Neural cell (in vitro differentiated cells): ENCODE measurements at regions not wholly inside any gene's neighbourhood (a gene's known extent, or its start where the extent isn't known, plus 50 kb on each side); places are given as distances from the start of the nearest gene placed in this dataset.
"Not testable (repeated sequence)": the region's sequence is repeated elsewhere in the genome, so short reads cannot be mapped to it uniquely, and the experiment has no call there.

ENCODE experiments used
- H2AFZ ChIP-seq: fragments of 200-600, 300-800 bp; sonication (generic), shearing (Covaris generic); 2 replicates; pipeline ENCODE4 v1.6.0; 2014; ENCODE audit warnings: low read depth, mild to moderate bottlenecking, antibody characterized with exemption, low read length, moderate library complexity
- H3F3A ChIP-seq: fragments of 200-600 bp; shearing (Covaris generic); 2 replicates; pipeline ENCODE4 v1.6.1; 2016; ENCODE audit warnings: mild to moderate bottlenecking, moderate library complexity, mixed read lengths, antibody characterized with exemption, low read length; ENCODE audit not compliant: insufficient read depth, poor library complexity, severe bottlenecking
- H3K27ac ChIP-seq: fragments of 200-600, 300-800 bp; sonication (generic), shearing (Covaris generic); 2 replicates; pipeline ENCODE4 v1.5.1; 2014; ENCODE audit warnings: mild to moderate bottlenecking, low read length, moderate library complexity
- H3K27me3 ChIP-seq: fragments of 300-800, 200-600 bp; sonication (generic), shearing (Covaris generic); 2 replicates; pipeline ENCODE4 v1.6.0; 2014; ENCODE audit warnings: mild to moderate bottlenecking, low read depth, low read length, moderate library complexity; ENCODE audit not compliant: insufficient read depth
- H3K36me3 ChIP-seq: fragments of 300-800, 200-600 bp; sonication (generic), shearing (Covaris generic); 2 replicates; pipeline ENCODE4 v1.5.1; 2014; ENCODE audit warnings: mild to moderate bottlenecking, antibody characterized with exemption, low read length, moderate library complexity; ENCODE audit not compliant: insufficient read depth
- H3K4me2 ChIP-seq: fragments of 300-800, 200-600 bp; sonication (generic), shearing (Covaris generic); 2 replicates; pipeline ENCODE4 v1.6.0; 2014; ENCODE audit warnings: mild to moderate bottlenecking, low read length
- H3K4me3 ChIP-seq: fragments of 300-800, 200-600 bp; sonication (generic), shearing (Covaris generic); 2 replicates; pipeline ENCODE4 v1.5.1; 2014; ENCODE audit warnings: mild to moderate bottlenecking, low read length, moderate library complexity
- H3K79me2 ChIP-seq: fragments of 200-600 bp; shearing (Covaris generic); replicated peaks from 2 replicates; pipeline ENCODE4 v1.6.0; 2014; ENCODE audit warnings: mild to moderate bottlenecking, low read length, moderate library complexity; ENCODE audit not compliant: insufficient read depth
- H3K9ac ChIP-seq: fragments of 300-800, 200-600 bp; sonication (generic), shearing (Covaris generic); 2 replicates; pipeline ENCODE4 v1.6.1; 2016; ENCODE audit warnings: mild to moderate bottlenecking, low read length, mixed read lengths
- H3K9me2 ChIP-seq: fragments of 200-600 bp; shearing (Covaris generic); 2 replicates; pipeline ENCODE4 v1.6.1; 2016; ENCODE audit warnings: mild to moderate bottlenecking, low read length, mixed read lengths; ENCODE audit not compliant: insufficient read depth
- H3K9me3 ChIP-seq: fragments of 200-600, 300-800 bp; sonication (generic), shearing (Covaris generic); 2 replicates; pipeline ENCODE4 v1.6.1; 2016; ENCODE audit warnings: mild to moderate bottlenecking, mixed run types, low read length, moderate library complexity, mixed read lengths
- H4K20me1 ChIP-seq: fragments of 200-600 bp; shearing (Covaris generic); 2 replicates; pipeline ENCODE4 v1.6.1; 2016; ENCODE audit warnings: mild to moderate bottlenecking, mixed run types; ENCODE audit not compliant: insufficient read depth
- CTCF ChIP-seq: fragments of 450-650 bp; IDR thresholded peaks from 2 replicates; pipeline ENCODE4 v1.5.1; 2014; ENCODE audit warnings: antibody characterized with exemption, mild to moderate bottlenecking, moderate library complexity; ENCODE audit not compliant: poor library complexity, severe bottlenecking
- EP300 ChIP-seq: fragments of 450-650 bp; conservative IDR thresholded peaks from 2 replicates; pipeline ENCODE4 v1.6.1; 2014; ENCODE audit warnings: antibody characterized with exemption, mild to moderate bottlenecking, moderate library complexity; ENCODE audit not compliant: poor library complexity, severe bottlenecking
- EZH2 ChIP-seq: fragments of 200-600, 300-800 bp; shearing (Covaris generic), sonication (generic); IDR thresholded peaks from 2 replicates; pipeline ENCODE4 v1.6.1; 2014; ENCODE audit warnings: antibody characterized with exemption, low read length, borderline replicate concordance, mild to moderate bottlenecking; ENCODE audit not compliant: insufficient read depth, poor library complexity, severe bottlenecking
- MXI1 ChIP-seq: fragments of 450-650 bp; conservative IDR thresholded peaks from 2 replicates; pipeline ENCODE4 v1.6.1; 2014; ENCODE audit warnings: antibody characterized with exemption, mild to moderate bottlenecking; ENCODE audit not compliant: poor library complexity, severe bottlenecking
- POLR2AphosphoS5 ChIP-seq: IDR thresholded peaks from 2 replicates; pipeline ENCODE4 v1.6.1; 2012
- RAD21 ChIP-seq: fragments of 450-650 bp; conservative IDR thresholded peaks from 2 replicates; pipeline ENCODE4 v1.6.1; 2014; ENCODE audit warnings: antibody characterized with exemption, mild to moderate bottlenecking, moderate library complexity
- REST ChIP-seq: IDR thresholded peaks from 2 replicates; pipeline ENCODE4 v1.6.1; 2012; ENCODE audit warnings: borderline replicate concordance
- SMC3 ChIP-seq: fragments of 450-650 bp; conservative IDR thresholded peaks from 2 replicates; pipeline ENCODE4 v1.6.1; 2014; ENCODE audit warnings: antibody characterized with exemption, mild to moderate bottlenecking, moderate library complexity; ENCODE audit not compliant: poor library complexity
- TAF1 ChIP-seq: IDR thresholded peaks from 2 replicates; pipeline ENCODE4 v1.6.1; 2012; ENCODE audit warnings: low read depth

- no peaks in the 10 kb centered on the region for H3K79me2 ChIP-seq
- H3K9ac ChIP-seq = no peak overlapping the region
- no peak overlapping the region for H2AFZ ChIP-seq
- H3K9me2 ChIP-seq = no peaks in the 10 kb centered on the region
- no peaks in the 10 kb centered on the region for H3F3A ChIP-seq
- no peak overlapping the region for H3K27ac ChIP-seq
- H3K9me3 ChIP-seq = no peaks in the 10 kb centered on the region
- no peaks in the 10 kb centered on the region for H3K27me3 ChIP-seq
- H3K4me2 ChIP-seq = no peak overlapping the region
- TF ChIP-seq EP300 (no peak), REST (no peak), EZH2 (no peak), POLR2AphosphoS5 (no peak), MXI1 (no peak), SMC3 (no peak), RAD21 (no peak), CTCF (no peak)
- H4K20me1 ChIP-seq = no peaks in the 10 kb centered on the region
- no peak overlapping the region for H3K4me3 ChIP-seq
- no peaks in the 10 kb centered on the region for H3K36me3 ChIP-seq
These were observed 150.5 kb upstream of the DDIT4L start for GRCh38 chr4:100340512-100341485.

- no peaks in the 10 kb centered on the region for H4K20me1 ChIP-seq
- H3K79me2 ChIP-seq = no peaks in the 10 kb centered on the region
- H2AFZ ChIP-seq = no peak overlapping the region
- TF ChIP-seq MXI1 = no peak
- no peak for TF ChIP-seq SMC3
- TF ChIP-seq CTCF = no peak
- no peak for TF ChIP-seq EP300
- TF ChIP-seq POLR2AphosphoS5 = no peak
- TF ChIP-seq RAD21 = no peak
- TF ChIP-seq REST = no peak
- TF ChIP-seq TAF1 = no peak
- no peak for TF ChIP-seq EZH2
- H3K9me2 ChIP-seq = no peaks in the 10 kb centered on the region
- H3K9ac ChIP-seq = no peak overlapping the region
- no peak overlapping the region for H3K4me3 ChIP-seq
- no peaks in the 10 kb centered on the region for H3F3A ChIP-seq
- H3K36me3 ChIP-seq = no peaks in the 10 kb centered on the region
- H3K27ac ChIP-seq = no peak overlapping the region
- H3K27me3 ChIP-seq = no peaks in the 10 kb centered on the region
- H3K9me3 ChIP-seq = no peaks in the 10 kb centered on the region
- H3K4me2 ChIP-seq = no peak overlapping the region
These were observed 149.6 kb upstream of the DDIT4L start for GRCh38 chr4:100339870-100340269.

GRCh38 chr4:100333491-100333890 is 143.2 kb upstream of the DDIT4L start:
- H3K36me3 ChIP-seq, H4K20me1 ChIP-seq, H3F3A ChIP-seq, H3K79me2 ChIP-seq, H3K9me2 ChIP-seq, H2AFZ ChIP-seq, H3K9ac ChIP-seq, H3K27ac ChIP-seq, H3K27me3 ChIP-seq, H3K4me2 ChIP-seq, H3K4me3 ChIP-seq, H3K9me3 ChIP-seq: not testable (repeated sequence)
